Suprapubic skin (tissue), 4 donors: ENCODE measurements at regions not wholly inside any gene's neighbourhood (a gene's known extent, or its start where the extent isn't known, plus 50 kb on each side); places are given as distances from the start of the nearest gene placed in this dataset.

ENCODE experiments used
- EP300 ChIP-seq: sonication (generic); formaldehyde crosslinking; IDR thresholded peaks from one replicate; pipeline ENCODE4 v1.6.1; 2017; ENCODE audit warnings: antibody characterized with exemption
- POLR2A ChIP-seq, 2 donors: fragments of 450-650 bp; IDR thresholded peaks; one replicate each; pipeline ENCODE4 v1.6.1; 2017; ENCODE audit warnings: antibody characterized with exemption in 2 of 2, mild to moderate bottlenecking in 2 of 2, moderate library complexity in 2 of 2
- POLR2AphosphoS5 ChIP-seq, 3 donors: sonication (generic); formaldehyde crosslinking; IDR thresholded peaks; one replicate each; pipeline ENCODE4 v1.6.1; 2017; ENCODE audit warnings: antibody characterized with exemption in 3 of 3
- TF ChIP-seq, protein P1 (sequence below), 2 donors: fragments of 200-600 bp in 1 of 2; fragments of 450-650 bp in 1 of 2; sonication (generic) in 1 of 2; IDR thresholded peaks; one replicate each; pipeline ENCODE4 v1.5.1; 2016 to 2019; ENCODE audit warnings: antibody characterized with exemption in 2 of 2, mild to moderate bottlenecking in 1 of 2, moderate library complexity in 1 of 2

DNA sequence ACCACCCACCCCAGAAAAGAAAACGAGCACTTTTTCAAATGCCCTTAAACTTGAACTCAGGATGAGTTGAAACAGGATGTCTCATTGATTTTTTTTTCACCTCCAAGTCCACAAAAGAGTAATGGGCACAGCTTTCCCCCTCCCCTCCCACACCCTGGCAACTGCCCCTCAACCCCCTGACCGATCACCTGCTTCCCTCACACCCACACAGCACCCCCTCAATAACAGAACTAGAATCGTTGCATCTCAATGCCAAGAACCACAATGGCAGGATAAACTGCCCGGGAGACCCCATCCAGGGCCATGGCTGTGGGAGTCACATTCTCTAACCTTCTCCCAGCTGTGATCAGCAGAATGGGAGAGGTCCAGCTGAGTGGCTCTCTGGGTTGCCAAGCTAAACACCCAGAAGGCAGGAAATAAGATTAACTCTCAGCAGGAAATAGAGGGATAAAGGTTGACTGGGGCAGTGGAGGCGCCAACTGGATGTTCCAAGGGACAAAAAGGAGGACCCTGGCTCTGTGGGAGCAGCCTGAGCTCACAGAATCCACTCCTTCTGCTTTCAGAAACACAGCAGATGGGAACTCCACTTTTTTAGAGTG is 128.0 kb upstream of the SDK2 start:
- TF ChIP-seq POLR2A (IDR thresholded peaks at IDR 0.05) = no peak
- TF ChIP-seq EP300 = no peak
- TF ChIP-seq, protein P1, sequence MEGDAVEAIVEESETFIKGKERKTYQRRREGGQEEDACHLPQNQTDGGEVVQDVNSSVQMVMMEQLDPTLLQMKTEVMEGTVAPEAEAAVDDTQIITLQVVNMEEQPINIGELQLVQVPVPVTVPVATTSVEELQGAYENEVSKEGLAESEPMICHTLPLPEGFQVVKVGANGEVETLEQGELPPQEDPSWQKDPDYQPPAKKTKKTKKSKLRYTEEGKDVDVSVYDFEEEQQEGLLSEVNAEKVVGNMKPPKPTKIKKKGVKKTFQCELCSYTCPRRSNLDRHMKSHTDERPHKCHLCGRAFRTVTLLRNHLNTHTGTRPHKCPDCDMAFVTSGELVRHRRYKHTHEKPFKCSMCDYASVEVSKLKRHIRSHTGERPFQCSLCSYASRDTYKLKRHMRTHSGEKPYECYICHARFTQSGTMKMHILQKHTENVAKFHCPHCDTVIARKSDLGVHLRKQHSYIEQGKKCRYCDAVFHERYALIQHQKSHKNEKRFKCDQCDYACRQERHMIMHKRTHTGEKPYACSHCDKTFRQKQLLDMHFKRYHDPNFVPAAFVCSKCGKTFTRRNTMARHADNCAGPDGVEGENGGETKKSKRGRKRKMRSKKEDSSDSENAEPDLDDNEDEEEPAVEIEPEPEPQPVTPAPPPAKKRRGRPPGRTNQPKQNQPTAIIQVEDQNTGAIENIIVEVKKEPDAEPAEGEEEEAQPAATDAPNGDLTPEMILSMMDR (IDR thresholded peaks at IDR 0.05) = no peak
- TF ChIP-seq POLR2AphosphoS5 (IDR thresholded peaks at IDR 0.05) = no peak
